Panc1 (cell line): ENCODE measurements at regions not wholly inside any gene's neighbourhood (a gene's known extent, or its start where the extent isn't known, plus 50 kb on each side); places are given as distances from the start of the nearest gene placed in this dataset.

Source experiments
- ATAC-seq: fragments of 200-7000 bp; cut with Tn5 transposase; 2 replicates; pipeline ENCODE4 v1.9.1; 2020; ENCODE audit warnings: mild to moderate bottlenecking, moderate library complexity
- BruUV-seq: library from RNA; stranded (reverse); fragments of 400-500 nt; replicated peaks from 2 replicates; lab custom pipeline; 2021; lab: Mats Ljungman, UMichigan
- CTCF ChIA-PET: fragments of 300-600 bp; sonication (Branson Sonifier 250); formaldehyde crosslinking; loops from one replicate; lab custom pipeline; 2022; ENCODE audit warnings: antibody characterized with exemption; lab: Charles Lee
- POLR2A ChIA-PET: fragments of 300-600 bp; sonication (Branson Sonifier 250); formaldehyde crosslinking; loops from one replicate; lab custom pipeline; 2022; ENCODE audit warnings: antibody characterized with exemption; lab: Charles Lee
- DNase-seq: peaks from one replicate; pipeline ENCODE4 v3.0.0-alpha.2; 2010; ENCODE audit warnings: low read depth, low spot score
- H3K27ac ChIP-seq: 2 replicates; pipeline ENCODE4 v1.5.1; 2011; ENCODE audit warnings: mild to moderate bottlenecking, low read length, inconsistent platforms
- H3K27me3 ChIP-seq: fragments of 200-500 bp; sonication (Bioruptor generic); 2 replicates; pipeline ENCODE4 v1.6.0; 2014; ENCODE audit warnings: low read length, inconsistent platforms; ENCODE audit not compliant: control insufficient read depth, insufficient read depth
- H3K36me3 ChIP-seq: fragments of 200-500 bp; sonication (Bioruptor generic); 2 replicates; pipeline ENCODE4 v1.5.1; 2014; ENCODE audit warnings: inconsistent platforms, mild to moderate bottlenecking, low read length, moderate library complexity; ENCODE audit not compliant: control insufficient read depth, insufficient read depth
- H3K4me1 ChIP-seq: 2 replicates; pipeline ENCODE4 v1.5.1; 2011; ENCODE audit warnings: inconsistent platforms, mild to moderate bottlenecking, low read length, moderate library complexity; ENCODE audit not compliant: control insufficient read depth, insufficient read depth
- H3K4me3 ChIP-seq, 2 experiments: 2 replicates each; pipeline ENCODE4 v1.5.1; 2011 to 2012; ENCODE audit warnings: low read depth in 2 of 2, low read length in 2 of 2, mild to moderate bottlenecking in 2 of 2, inconsistent platforms in 1 of 2, moderate library complexity in 1 of 2
- H3K9me3 ChIP-seq: fragments of 200-500 bp; sonication (Bioruptor generic); 2 replicates; pipeline ENCODE4 v1.5.1; 2014; ENCODE audit warnings: low read depth, mild to moderate bottlenecking, inconsistent platforms, low read length, moderate library complexity; ENCODE audit not compliant: control insufficient read depth, insufficient read depth
- CTCF ChIP-seq: fragments of 450-650 bp; IDR thresholded peaks from 2 replicates; pipeline ENCODE4 v1.5.1; 2017; ENCODE audit warnings: mild to moderate bottlenecking
- POLR2AphosphoS5 ChIP-seq: IDR thresholded peaks from 2 replicates; pipeline ENCODE4 v1.6.1; 2012; ENCODE audit warnings: mild to moderate bottlenecking, low read depth, low read length, moderate library complexity
- SIN3A ChIP-seq: IDR thresholded peaks from 2 replicates; pipeline ENCODE4 v1.6.1; 2012; ENCODE audit warnings: low read depth, mild to moderate bottlenecking, low read length, moderate library complexity, borderline replicate concordance; ENCODE audit not compliant: insufficient read depth
- TCF7L2 ChIP-seq: IDR thresholded peaks from 2 replicates; pipeline ENCODE4 v1.6.1; 2011; ENCODE audit warnings: mild to moderate bottlenecking, low read depth, low read length, inconsistent platforms
- in situ Hi-C: cut with HindIII; loops from 2 replicates; pipeline ENCODE4 v1.10.0; 2016; ENCODE audit warnings: low sequenced_read_pairs, low pct_unique_long_range_greater_than_20kb
- intact Hi-C: fragments of 100-400 bp; cut with micrococcal nuclease; formaldehyde crosslinking; loops from one replicate; pipeline ENCODE4 v1.10.0; 2022; ENCODE audit not compliant: unreplicated experiment
- TF ChIP-seq, protein P1 (sequence below), 2 experiments: IDR thresholded peaks; 2 replicates each; pipeline ENCODE4 v1.6.1; 2011 to 2012; ENCODE audit warnings: low read depth in 2 of 2, control low read depth in 1 of 2, low read length in 1 of 2, mild to moderate bottlenecking in 1 of 2, moderate library complexity in 1 of 2; ENCODE audit not compliant: insufficient read depth in 1 of 2

DNA sequence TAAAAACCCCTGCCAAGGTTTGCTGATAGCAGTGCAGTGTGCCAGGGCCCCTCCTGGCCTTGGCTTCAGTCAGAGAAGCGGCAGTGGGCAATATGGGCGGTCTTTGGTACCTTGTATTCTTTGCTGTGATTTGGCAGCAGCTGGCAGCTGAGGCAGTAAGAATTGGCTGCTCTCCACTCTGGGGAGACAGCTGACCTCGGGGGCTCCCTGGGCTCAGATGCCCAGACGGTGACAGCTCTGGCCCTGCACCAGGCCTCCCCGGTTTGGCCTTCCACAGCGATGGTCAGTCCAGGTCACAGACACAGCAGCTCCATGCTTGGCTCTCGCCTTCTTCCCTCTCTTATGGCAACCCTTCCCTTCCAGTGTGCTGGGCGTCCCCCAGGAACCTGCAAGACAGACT lies 330.9 kb downstream of the BCOR start:
- no TSS peak for BruUV-seq
- in situ Hi-C loops (no loop called here), intact Hi-C loops (no loop called here)
- Histone ChIP-seq H3K36me3 (no peaks in the 10 kb centered on the region), H3K4me3 (no peak overlapping the region), H3K4me1 (no peaks in the 10 kb centered on the region), H3K27me3 (no peaks in the 10 kb centered on the region), H3K27ac (no peak overlapping the region), H3K9me3 (no peaks in the 10 kb centered on the region)
- TF ChIP-seq TCF7L2: no peak
- TF ChIP-seq, protein P1, sequence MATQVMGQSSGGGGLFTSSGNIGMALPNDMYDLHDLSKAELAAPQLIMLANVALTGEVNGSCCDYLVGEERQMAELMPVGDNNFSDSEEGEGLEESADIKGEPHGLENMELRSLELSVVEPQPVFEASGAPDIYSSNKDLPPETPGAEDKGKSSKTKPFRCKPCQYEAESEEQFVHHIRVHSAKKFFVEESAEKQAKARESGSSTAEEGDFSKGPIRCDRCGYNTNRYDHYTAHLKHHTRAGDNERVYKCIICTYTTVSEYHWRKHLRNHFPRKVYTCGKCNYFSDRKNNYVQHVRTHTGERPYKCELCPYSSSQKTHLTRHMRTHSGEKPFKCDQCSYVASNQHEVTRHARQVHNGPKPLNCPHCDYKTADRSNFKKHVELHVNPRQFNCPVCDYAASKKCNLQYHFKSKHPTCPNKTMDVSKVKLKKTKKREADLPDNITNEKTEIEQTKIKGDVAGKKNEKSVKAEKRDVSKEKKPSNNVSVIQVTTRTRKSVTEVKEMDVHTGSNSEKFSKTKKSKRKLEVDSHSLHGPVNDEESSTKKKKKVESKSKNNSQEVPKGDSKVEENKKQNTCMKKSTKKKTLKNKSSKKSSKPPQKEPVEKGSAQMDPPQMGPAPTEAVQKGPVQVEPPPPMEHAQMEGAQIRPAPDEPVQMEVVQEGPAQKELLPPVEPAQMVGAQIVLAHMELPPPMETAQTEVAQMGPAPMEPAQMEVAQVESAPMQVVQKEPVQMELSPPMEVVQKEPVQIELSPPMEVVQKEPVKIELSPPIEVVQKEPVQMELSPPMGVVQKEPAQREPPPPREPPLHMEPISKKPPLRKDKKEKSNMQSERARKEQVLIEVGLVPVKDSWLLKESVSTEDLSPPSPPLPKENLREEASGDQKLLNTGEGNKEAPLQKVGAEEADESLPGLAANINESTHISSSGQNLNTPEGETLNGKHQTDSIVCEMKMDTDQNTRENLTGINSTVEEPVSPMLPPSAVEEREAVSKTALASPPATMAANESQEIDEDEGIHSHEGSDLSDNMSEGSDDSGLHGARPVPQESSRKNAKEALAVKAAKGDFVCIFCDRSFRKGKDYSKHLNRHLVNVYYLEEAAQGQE (IDR thresholded peaks at IDR 0.05; ENCODE audit: insufficient read depth in 1 of 2, low read depth in 2 of 2, low read length in 1 of 2): no peak
- TF ChIP-seq CTCF: no peak
- TF ChIP-seq POLR2AphosphoS5: no peak
- no peak for TF ChIP-seq SIN3A
- no peak for ATAC-seq
- CTCF ChIA-PET: no interaction called here
- no peak for DNase-seq
- POLR2A ChIA-PET: no interaction called here

- POLR2A ChIA-PET: interaction anchor here (0.6 kb wide), 1 partner anchor 117 kb away, joined by 6 read pairs; no protein-coding TSS in a partner anchor
- DNase-seq (no peak), ATAC-seq (no peak)
- Histone ChIP-seq H3K4me3 (no peak overlapping the region), H3K27ac (no peak overlapping the region), H3K9me3 (no peaks in the 10 kb centered on the region), H3K4me1 (no peaks in the 10 kb centered on the region), H3K36me3 (no peaks in the 10 kb centered on the region), H3K27me3 (no peaks in the 10 kb centered on the region)
- in situ Hi-C loops: no loop called here
- CTCF ChIA-PET: no interaction called here
- no peak for TF ChIP-seq CTCF
- TF ChIP-seq TCF7L2: no peak
- TF ChIP-seq POLR2AphosphoS5: no peak
- no peak for TF ChIP-seq SIN3A
- TF ChIP-seq, protein P1 (IDR thresholded peaks at IDR 0.05; ENCODE audit: insufficient read depth in 1 of 2, low read depth in 2 of 2, low read length in 1 of 2): no peak
- intact Hi-C loops: no loop called here
- BruUV-seq: no TSS peak
Measured at GRCh38 chrX:39767446-39767845, 330.3 kb downstream of the BCOR start.
